OCI-LY3 (cell line): ENCODE measurements at regions not wholly inside any gene's neighbourhood (a gene's known extent, or its start where the extent isn't known, plus 50 kb on each side); places are given as distances from the start of the nearest gene placed in this dataset.
A peak's percentile ranks its signal among the peaks of the same experiment; 100 is the strongest.

Experiments used
- H2AFZ ChIP-seq: fragments of 200-600, 300-600 bp; shearing (Covaris generic); 2 replicates; pipeline ENCODE4 v1.6.0; 2014; ENCODE audit warnings: antibody characterized with exemption, low read depth, low read length
- H3K27ac ChIP-seq: fragments of 200-600, 300-600 bp; sonication (generic); 2 replicates; pipeline ENCODE4 v1.5.1; 2014; ENCODE audit warnings: mild to moderate bottlenecking, low read length, moderate library complexity, mixed read lengths
- H3K27me3 ChIP-seq: fragments of 200-600, 300-600 bp; sonication (generic); 2 replicates; pipeline ENCODE4 v1.6.1; 2014; ENCODE audit warnings: low read depth, low read length, mixed read lengths
- H3K36me3 ChIP-seq: fragments of 200-600, 300-600 bp; sonication (generic); replicated peaks from 2 replicates; pipeline ENCODE3; 2014; ENCODE audit warnings: low read depth, low read length, mixed read lengths
- H3K4me1 ChIP-seq: fragments of 300-600, 200-600 bp; sonication (generic); 2 replicates; pipeline ENCODE4 v1.6.1; 2014; ENCODE audit warnings: low read length, mixed read lengths
- H3K4me2 ChIP-seq: fragments of 200-600, 300-600 bp; sonication (generic); 2 replicates; pipeline ENCODE4 v1.6.1; 2014; ENCODE audit warnings: low read length, mixed read lengths
- H3K4me3 ChIP-seq: fragments of 300-600, 200-600 bp; sonication (generic); 2 replicates; pipeline ENCODE4 v1.5.1; 2014; ENCODE audit warnings: antibody characterized with exemption, mild to moderate bottlenecking, low read length, moderate library complexity
- H3K79me2 ChIP-seq: fragments of 300-600, 200-600 bp; shearing (Covaris generic); 2 replicates; pipeline ENCODE4 v1.6.1; 2014; ENCODE audit warnings: mild to moderate bottlenecking, low read length, mixed read lengths
- H3K9ac ChIP-seq: fragments of 300-600, 200-600 bp; shearing (Covaris generic); 2 replicates; pipeline ENCODE4 v1.6.0; 2014; ENCODE audit warnings: mild to moderate bottlenecking, low read length, moderate library complexity
- H3K9me3 ChIP-seq: fragments of 200-600, 300-600 bp; shearing (Covaris generic); 2 replicates; pipeline ENCODE4 v1.6.1; 2014; ENCODE audit warnings: low read length, mixed read lengths; ENCODE audit not compliant: insufficient read depth
- H4K20me1 ChIP-seq: fragments of 200-600, 300-600 bp; sonication (generic); 2 replicates; pipeline ENCODE4 v1.6.1; 2016; ENCODE audit warnings: low read length, mixed read lengths; ENCODE audit not compliant: insufficient read depth
- EZH2phosphoT487 ChIP-seq: fragments of 200-600 bp; shearing (Covaris generic); IDR thresholded peaks from 2 replicates; pipeline ENCODE4 v1.6.1; 2018; ENCODE audit warnings: antibody characterized with exemption, mixed run types, low read depth
- TF ChIP-seq, protein P1 (sequence below): fragments of 200-600, 300-600 bp; sonication (generic); IDR thresholded peaks from 2 replicates; pipeline ENCODE4 v1.5.1; 2014; ENCODE audit warnings: antibody characterized with exemption, low read length, low read depth

DNA sequence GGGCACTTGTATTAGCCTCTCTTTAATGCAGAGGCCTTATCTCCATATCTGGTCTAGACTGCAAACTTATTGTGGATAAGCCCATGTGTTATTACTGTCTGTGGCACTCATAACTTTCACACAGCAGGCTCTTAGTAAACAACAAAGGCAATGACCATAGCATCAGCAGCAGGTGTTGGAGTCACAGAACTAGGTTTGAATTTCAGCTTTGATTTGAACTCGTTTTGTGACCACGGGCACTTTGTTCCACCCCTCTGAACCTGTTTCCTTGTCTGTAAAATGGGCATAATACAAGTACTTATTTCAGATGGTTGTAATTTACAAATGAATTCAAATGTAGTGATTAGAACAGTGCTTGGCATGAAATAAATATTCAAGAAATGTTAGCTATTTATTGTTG, 121.8 kb upstream of the C1GALT1C1 start:
- no peak overlapping the region for H2AFZ ChIP-seq
- no peaks in the 10 kb centered on the region for H3K27me3 ChIP-seq
- H3K9me3 ChIP-seq: peaks cover 17% of the 10 kb centered on the region; the same call in 1 of the 2 replicates
- H3K79me2 ChIP-seq: no peaks in the 10 kb centered on the region
- no peak overlapping the region for H3K4me3 ChIP-seq
- H3K36me3 ChIP-seq: no peaks in the 10 kb centered on the region
- H4K20me1 ChIP-seq: no peaks in the 10 kb centered on the region
- H3K9ac ChIP-seq: no peak overlapping the region
- H3K4me2 ChIP-seq: no peak overlapping the region
- H3K4me1 ChIP-seq: peaks cover 65% of the 10 kb centered on the region
- TF ChIP-seq, protein P1, sequence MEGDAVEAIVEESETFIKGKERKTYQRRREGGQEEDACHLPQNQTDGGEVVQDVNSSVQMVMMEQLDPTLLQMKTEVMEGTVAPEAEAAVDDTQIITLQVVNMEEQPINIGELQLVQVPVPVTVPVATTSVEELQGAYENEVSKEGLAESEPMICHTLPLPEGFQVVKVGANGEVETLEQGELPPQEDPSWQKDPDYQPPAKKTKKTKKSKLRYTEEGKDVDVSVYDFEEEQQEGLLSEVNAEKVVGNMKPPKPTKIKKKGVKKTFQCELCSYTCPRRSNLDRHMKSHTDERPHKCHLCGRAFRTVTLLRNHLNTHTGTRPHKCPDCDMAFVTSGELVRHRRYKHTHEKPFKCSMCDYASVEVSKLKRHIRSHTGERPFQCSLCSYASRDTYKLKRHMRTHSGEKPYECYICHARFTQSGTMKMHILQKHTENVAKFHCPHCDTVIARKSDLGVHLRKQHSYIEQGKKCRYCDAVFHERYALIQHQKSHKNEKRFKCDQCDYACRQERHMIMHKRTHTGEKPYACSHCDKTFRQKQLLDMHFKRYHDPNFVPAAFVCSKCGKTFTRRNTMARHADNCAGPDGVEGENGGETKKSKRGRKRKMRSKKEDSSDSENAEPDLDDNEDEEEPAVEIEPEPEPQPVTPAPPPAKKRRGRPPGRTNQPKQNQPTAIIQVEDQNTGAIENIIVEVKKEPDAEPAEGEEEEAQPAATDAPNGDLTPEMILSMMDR: no peak
- TF ChIP-seq EZH2phosphoT487: no peak
- H3K27ac ChIP-seq: no peak overlapping the region

DNA sequence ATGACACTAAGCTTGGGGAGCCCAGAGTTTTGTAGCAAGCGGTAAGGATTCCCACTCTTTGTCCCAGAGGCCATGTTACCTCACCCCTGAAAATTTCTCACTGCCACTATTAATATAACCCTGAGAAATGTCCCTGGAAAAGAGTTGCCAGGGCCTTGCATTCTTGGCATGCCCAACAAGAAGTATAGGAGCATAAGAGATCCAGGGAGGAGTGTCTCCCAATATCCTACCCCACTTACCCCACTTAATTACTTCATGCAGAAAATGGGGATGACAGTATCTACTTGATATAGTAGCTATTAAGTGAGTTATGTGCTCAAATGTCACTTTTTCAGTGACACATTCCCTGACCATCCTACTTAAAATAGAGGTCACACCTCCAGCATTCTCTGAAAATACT, 120.5 kb upstream of the C1GALT1C1 start:
- no peaks in the 10 kb centered on the region for H3K36me3 ChIP-seq
- H3K4me1 ChIP-seq: peaks cover 57% of the 10 kb centered on the region
- no peaks in the 10 kb centered on the region for H3K79me2 ChIP-seq
- no peak overlapping the region for H2AFZ ChIP-seq
- no peak overlapping the region for H3K4me3 ChIP-seq
- TF ChIP-seq EZH2phosphoT487: no peak
- TF ChIP-seq, protein P1: no peak
- H3K27me3 ChIP-seq: no peaks in the 10 kb centered on the region
- H3K9me3 ChIP-seq: peaks cover 12% of the 10 kb centered on the region; the same call in 1 of the 2 replicates
- no peak overlapping the region for H3K9ac ChIP-seq
- H4K20me1 ChIP-seq: no peaks in the 10 kb centered on the region
- H3K4me2 ChIP-seq: no peak overlapping the region
- no peak overlapping the region for H3K27ac ChIP-seq

DNA sequence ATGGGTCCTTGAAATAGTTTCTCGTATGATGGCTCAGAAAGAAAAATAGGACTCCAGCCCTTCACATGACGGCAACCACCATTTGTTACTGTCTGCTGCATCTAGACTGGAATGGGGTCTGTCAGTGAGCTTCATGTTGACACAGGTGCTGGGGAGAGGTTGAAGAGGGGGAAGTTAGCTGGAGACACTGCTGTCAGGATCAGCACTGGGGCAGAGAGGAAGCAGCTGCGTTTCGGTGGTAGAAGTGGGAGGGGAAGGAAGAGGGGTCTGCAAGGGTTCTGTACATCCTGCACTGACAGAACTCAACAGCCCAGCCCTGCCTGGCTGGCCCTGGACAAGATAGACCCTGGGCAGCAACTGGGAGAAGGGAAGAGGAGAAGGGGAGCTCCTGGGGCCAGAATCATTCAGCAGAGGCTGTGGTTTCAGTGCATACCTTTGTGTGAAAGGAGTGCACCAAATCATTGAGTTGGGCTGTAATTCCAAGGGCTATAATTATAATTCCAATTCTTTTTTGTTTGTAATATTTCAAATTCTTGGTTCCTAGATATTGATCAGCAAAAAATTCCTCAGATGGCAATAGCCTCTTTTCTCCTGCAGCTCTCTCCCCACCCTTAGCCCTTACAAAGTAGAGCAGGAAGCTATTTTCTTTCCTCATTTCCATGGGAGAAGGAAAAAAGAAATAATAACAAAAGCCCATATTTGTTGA, 119.4 kb upstream of the C1GALT1C1 start:
- Histone ChIP-seq H2AFZ (peak overlapping the region; percentile 55), H3K36me3 (no peaks in the 10 kb centered on the region), H3K4me2 (peak overlapping the region; percentile 67), H3K4me1 (peaks cover 46% of the 10 kb centered on the region), H3K9ac (peak overlapping the region; percentile 19; the same call in 1 of the 2 replicates), H3K79me2 (no peaks in the 10 kb centered on the region), H3K4me3 (peak overlapping the region; percentile 56), H4K20me1 (no peaks in the 10 kb centered on the region), H3K9me3 (peaks cover 3% of the 10 kb centered on the region; the same call in 1 of the 2 replicates), H3K27me3 (no peaks in the 10 kb centered on the region), H3K27ac (peak overlapping the region; percentile 50)
- TF ChIP-seq, protein P1: no peak
- no peak for TF ChIP-seq EZH2phosphoT487

DNA sequence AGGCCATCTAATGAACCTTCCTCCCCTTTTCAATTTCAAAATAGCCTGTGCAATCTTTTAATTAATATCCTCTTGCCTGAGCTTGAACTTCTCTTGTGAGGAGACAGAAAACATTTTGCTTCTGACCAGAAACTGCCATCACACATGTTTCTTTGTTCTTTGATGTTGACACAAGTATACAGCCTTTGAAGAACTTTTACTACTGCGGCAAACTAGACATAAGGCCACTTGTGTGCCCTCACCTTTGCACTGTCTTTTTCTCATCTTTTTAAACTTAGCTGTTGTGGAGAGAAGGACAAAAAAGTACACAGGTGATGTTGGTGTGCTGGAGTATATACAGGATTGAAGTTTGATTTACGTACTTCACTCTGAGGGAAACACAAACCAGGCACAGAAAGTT, 116.3 kb upstream of the C1GALT1C1 start:
- no peaks in the 10 kb centered on the region for H3K9me3 ChIP-seq
- no peak overlapping the region for H3K27ac ChIP-seq
- H3K9ac ChIP-seq: no peak overlapping the region
- no peaks in the 10 kb centered on the region for H3K79me2 ChIP-seq
- TF ChIP-seq EZH2phosphoT487: no peak
- TF ChIP-seq, protein P1: no peak
- peaks cover 28% of the 10 kb centered on the region for H3K4me1 ChIP-seq
- H3K4me2 ChIP-seq: no peak overlapping the region
- no peaks in the 10 kb centered on the region for H4K20me1 ChIP-seq
- no peaks in the 10 kb centered on the region for H3K27me3 ChIP-seq
- no peaks in the 10 kb centered on the region for H3K36me3 ChIP-seq
- H2AFZ ChIP-seq: no peak overlapping the region
- H3K4me3 ChIP-seq: no peak overlapping the region
